GM12873 (cell line): ENCODE measurements at regions not wholly inside any gene's neighbourhood (a gene's known extent, or its start where the extent isn't known, plus 50 kb on each side); places are given as distances from the start of the nearest gene placed in this dataset.

Experiments used
- TF ChIP-seq, protein P1 (sequence below): IDR thresholded peaks from 2 replicates; pipeline ENCODE4 v1.5.1; 2012; ENCODE audit warnings: low read depth, mild to moderate bottlenecking, moderate library complexity, low read length, control low read depth; ENCODE audit not compliant: insufficient read depth; ENCODE audit errors: missing control alignments

DNA sequence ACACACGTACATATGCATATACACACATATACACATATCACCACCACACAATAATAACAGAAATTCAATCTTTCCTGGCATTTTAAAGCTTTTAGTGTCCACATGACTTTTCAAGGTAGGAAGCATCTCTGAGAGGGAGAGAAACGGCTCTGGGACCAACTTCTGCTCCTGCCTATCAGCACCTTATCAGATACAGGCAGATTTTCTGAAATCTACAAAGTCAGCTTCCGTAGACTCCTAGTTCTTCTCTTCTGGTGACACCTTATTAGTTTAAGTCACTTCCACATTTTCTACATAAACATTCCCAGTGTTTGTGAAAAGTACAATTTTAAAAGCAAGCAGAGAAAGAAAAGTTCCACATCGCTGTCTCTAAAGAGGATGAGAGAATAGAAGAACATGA lies 74.5 kb downstream of the ZNF22 start:
- TF ChIP-seq, protein P1, sequence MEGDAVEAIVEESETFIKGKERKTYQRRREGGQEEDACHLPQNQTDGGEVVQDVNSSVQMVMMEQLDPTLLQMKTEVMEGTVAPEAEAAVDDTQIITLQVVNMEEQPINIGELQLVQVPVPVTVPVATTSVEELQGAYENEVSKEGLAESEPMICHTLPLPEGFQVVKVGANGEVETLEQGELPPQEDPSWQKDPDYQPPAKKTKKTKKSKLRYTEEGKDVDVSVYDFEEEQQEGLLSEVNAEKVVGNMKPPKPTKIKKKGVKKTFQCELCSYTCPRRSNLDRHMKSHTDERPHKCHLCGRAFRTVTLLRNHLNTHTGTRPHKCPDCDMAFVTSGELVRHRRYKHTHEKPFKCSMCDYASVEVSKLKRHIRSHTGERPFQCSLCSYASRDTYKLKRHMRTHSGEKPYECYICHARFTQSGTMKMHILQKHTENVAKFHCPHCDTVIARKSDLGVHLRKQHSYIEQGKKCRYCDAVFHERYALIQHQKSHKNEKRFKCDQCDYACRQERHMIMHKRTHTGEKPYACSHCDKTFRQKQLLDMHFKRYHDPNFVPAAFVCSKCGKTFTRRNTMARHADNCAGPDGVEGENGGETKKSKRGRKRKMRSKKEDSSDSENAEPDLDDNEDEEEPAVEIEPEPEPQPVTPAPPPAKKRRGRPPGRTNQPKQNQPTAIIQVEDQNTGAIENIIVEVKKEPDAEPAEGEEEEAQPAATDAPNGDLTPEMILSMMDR = no peak

GRCh38 chr10:45075826-45076380 lies 75.2 kb downstream of the ZNF22 start:
- TF ChIP-seq, protein P1 = no peak

DNA sequence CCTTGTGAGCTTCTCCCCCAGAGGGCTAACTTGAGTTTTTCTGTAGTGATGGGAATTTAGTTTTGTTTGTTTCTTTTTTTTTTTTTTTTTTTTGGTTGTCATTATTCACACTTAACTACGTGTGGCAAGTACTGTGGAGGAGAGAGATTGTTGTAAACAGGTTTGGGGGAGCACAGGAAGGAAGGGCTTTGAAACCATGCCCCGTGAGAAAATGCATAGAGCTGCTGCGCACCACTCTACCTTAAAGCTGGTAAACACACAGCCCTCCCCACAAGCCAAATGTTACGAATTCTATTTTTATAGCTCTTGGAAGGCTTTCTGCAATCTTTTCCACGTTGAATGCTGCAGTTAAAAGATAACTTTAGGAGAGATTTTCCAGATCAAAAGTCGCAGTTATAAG lies 76.2 kb downstream of the ZNF22 start:
- TF ChIP-seq, protein P1 = no peak

- TF ChIP-seq, protein P1 = no peak
These were observed 79.6 kb downstream of the ZNF22 start for GRCh38 chr10:45080331-45080730.

DNA sequence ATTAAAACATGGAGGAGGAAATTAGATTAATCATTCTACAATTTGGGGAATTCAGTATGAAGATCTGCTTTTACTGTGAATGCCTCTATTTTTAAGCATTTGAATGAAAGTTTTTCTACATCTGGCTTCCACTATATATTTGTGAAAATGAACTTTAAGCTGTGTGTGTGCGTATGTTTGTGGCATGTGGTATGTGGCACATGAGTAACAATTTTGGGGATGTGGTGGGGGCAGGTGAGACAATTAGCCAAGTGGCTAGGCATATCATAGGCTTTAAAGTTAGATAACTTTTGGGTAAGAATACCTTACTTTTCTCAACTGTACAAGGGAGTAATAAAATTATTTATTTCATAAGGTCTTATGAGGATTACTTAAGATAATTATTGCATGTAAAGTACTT lies 81.5 kb downstream of the ZNF22 start:
- TF ChIP-seq, protein P1 = no peak

GRCh38 chr10:45091968-45092367 lies 91.2 kb downstream of the ZNF22 start:
- TF ChIP-seq, protein P1 = no peak

DNA sequence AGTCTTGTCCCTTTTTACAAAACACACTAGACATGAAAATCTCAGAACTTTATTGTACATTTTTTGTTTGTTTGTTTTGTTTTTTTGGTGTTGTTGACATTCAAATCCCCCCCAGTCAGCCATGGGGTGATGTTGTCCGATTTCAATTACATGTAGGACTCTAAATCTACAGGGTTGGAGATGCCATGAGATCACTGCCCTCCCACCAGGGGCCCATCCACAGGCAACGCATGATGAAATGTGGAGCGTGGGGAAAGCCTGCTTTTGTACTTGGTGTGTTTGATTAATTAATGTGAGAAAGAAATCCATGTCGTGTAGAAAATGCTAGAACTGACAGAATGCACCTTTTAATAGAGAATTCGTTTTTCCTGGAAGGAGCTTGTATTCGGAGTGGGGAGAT lies 93.2 kb downstream of the ZNF22 start:
- TF ChIP-seq, protein P1 = no peak
